Muscle of leg (tissue), 3 donors: ENCODE measurements at regions not wholly inside any gene's neighbourhood (a gene's known extent, or its start where the extent isn't known, plus 50 kb on each side); places are given as distances from the start of the nearest gene placed in this dataset.

ENCODE experiments used
- DNase-seq: peaks from one replicate; pipeline ENCODE4 v3.0.0; 2013
- H3K27ac ChIP-seq: one replicate; pipeline ENCODE4 v1.5.1; 2013; ENCODE audit warnings: mild to moderate bottlenecking, low read length, control low read depth
- H3K27me3 ChIP-seq: one replicate; pipeline ENCODE4 v1.6.1; 2013; ENCODE audit warnings: low read length; ENCODE audit not compliant: control insufficient read depth, insufficient read depth
- H3K36me3 ChIP-seq: one replicate; pipeline ENCODE4 v1.6.1; 2013; ENCODE audit warnings: low read length; ENCODE audit not compliant: control insufficient read depth, insufficient read depth
- H3K4me1 ChIP-seq: one replicate; pipeline ENCODE4 v1.6.1; 2013; ENCODE audit warnings: low read length; ENCODE audit not compliant: control insufficient read depth, insufficient read depth
- H3K4me3 ChIP-seq: one replicate; pipeline ENCODE4 v1.5.1; 2013; ENCODE audit warnings: low read length, control low read depth
- H3K9me3 ChIP-seq: replicated peaks from 2 replicates; pipeline ENCODE4 v1.6.1; 2013; ENCODE audit warnings: low read depth, low read length; ENCODE audit not compliant: control insufficient read depth
- WGBS: methylation state at CpG from one replicate; pipeline ENCODE4 v1.1.5; 2013; ENCODE audit warnings: missing lambda C conversion rate; ENCODE audit not compliant: insufficient coverage; 5-methylcytosine and 5-hydroxymethylcytosine counted together

- no peaks in the 10 kb centered on the region for H3K36me3 ChIP-seq
- DNase-seq, result no peak
- no peaks in the 10 kb centered on the region for H3K9me3 ChIP-seq
- H3K27me3 ChIP-seq, result peaks cover 20% of the 10 kb centered on the region
- no peak overlapping the region for H3K27ac ChIP-seq
- no peak overlapping the region for H3K4me3 ChIP-seq
- peaks cover 3% of the 10 kb centered on the region for H3K4me1 ChIP-seq
- WGBS, result 33% methylated on average over 1 of the region's 5 CpGs
Measured at GRCh38 chr17:33964344-33964979, 290.6 kb upstream of the CCL2 start.

DNA sequence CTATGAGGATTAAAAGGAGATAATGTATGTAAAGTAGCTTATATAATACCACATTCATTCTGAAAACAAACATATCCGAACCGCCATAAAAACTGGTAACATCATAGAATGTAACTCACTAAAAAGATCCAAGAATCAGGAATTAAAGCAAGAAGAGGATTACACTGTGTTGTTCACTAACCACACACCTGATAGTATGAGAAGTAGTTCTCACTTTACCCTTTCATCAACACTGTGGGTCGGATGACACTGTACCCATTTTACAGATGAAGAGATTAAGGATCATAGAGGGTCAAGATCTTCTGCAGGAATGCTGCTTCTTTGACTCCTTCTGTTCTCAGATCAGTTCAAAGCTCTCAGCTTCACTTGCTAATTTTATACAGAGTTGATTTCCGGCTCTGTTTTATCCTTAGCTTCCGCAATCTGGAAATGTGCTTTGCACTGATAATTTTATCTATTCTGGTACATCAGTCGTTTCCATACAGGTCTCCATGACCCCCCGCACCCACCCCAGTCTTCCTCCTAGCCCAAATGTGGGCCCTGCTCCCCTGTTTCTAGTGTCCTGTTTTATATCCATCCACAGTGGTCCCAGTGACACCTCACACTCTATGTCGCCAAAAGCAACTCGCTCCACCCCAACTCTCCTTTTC lies 288.6 kb upstream of the CCL2 start:
- no peaks in the 10 kb centered on the region for H3K9me3 ChIP-seq
- WGBS, result 71% methylated on average over 5 of the region's 9 CpGs
- H3K4me3 ChIP-seq, result no peak overlapping the region
- no peak for DNase-seq
- no peaks in the 10 kb centered on the region for H3K36me3 ChIP-seq
- H3K27ac ChIP-seq, result no peak overlapping the region
- peaks cover 33% of the 10 kb centered on the region for H3K27me3 ChIP-seq
- H3K4me1 ChIP-seq, result peaks cover 3% of the 10 kb centered on the region

DNA sequence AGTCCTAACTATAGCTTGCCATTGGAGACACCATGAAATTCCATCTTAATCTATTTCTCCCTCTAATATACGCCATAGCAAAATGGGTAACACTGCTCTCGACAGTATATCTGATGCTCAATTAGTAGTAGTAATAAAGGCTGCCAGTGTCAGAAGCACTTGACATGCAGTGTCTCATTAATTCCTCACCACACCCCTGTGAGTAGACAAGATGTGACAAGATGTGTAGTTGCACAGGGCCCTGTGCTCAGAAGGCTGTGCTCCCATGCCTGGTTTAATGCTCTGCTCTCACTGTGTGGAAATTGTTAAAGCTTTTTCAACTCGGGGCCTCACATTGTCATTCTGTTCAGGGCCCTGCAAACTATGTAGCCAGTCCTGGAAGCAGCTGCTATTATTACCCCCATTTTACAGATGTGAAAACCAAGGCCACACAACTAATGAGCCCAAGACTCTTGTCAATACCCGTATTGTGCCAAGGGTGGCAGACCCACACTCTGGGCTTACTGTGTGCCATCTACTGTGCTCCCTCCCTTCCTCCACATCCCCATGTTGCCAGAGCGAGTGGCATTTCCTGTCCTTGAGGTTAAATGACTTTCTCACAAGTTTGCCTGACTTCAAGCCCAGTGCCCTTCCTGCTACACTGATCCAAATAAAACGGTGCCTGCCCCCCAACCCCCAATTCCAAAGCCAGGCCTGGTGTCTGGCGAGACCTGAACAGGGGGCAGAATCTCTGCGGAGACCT lies 287.3 kb upstream of the CCL2 start:
- peaks cover 30% of the 10 kb centered on the region for H3K27me3 ChIP-seq
- no peak overlapping the region for H3K27ac ChIP-seq
- H3K4me1 ChIP-seq, result peaks cover 3% of the 10 kb centered on the region
- no peak overlapping the region for H3K4me3 ChIP-seq
- DNase-seq, result no peak
- WGBS, result 61% methylated on average over 6 of the region's 8 CpGs
- no peaks in the 10 kb centered on the region for H3K36me3 ChIP-seq
- H3K9me3 ChIP-seq, result no peaks in the 10 kb centered on the region

DNA sequence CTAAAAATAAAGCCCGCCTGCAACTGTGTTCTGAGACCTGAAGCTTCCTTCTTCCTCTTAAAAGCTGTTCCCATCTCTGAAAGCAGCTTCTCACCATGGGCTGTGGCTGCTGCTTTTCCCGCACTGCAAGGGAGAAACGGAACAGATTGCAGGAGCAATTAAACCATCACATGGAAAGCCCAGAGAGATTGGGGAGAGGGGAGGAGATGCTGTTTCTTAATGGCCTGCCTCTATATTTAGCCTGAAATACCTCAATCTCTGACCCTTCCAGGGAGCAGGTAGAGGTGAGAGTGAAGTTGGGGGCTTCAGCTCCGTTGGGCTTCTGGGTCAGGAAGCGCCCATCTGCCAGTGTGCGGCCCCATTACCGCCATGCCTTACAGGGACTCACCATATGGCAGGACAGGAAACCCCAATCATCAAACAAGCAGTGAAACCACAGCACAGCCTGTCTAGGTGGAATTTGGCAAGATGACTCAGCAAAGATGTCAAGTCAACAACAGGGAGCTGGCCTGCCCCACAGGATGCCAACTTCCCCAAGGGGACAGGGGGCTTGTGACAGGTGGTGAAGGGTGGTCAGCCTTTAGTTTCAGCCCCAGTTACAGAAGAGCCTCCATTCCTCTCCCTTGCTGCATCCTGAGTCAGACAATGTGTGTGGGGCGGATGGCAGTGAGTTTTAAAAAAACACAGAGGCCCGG lies 286.6 kb upstream of the CCL2 start:
- DNase-seq, result no peak
- 60% methylated on average over 2 of the region's 9 CpGs for WGBS
- peaks cover 30% of the 10 kb centered on the region for H3K27me3 ChIP-seq
- H3K36me3 ChIP-seq, result no peaks in the 10 kb centered on the region
- no peak overlapping the region for H3K4me3 ChIP-seq
- no peak overlapping the region for H3K27ac ChIP-seq
- no peaks in the 10 kb centered on the region for H3K9me3 ChIP-seq
- peaks cover 3% of the 10 kb centered on the region for H3K4me1 ChIP-seq

GRCh38 chr17:33970279-33970678 lies 284.8 kb upstream of the CCL2 start:
- H3K9me3 ChIP-seq, result no peaks in the 10 kb centered on the region
- no peak overlapping the region for H3K4me3 ChIP-seq
- no peaks in the 10 kb centered on the region for H3K36me3 ChIP-seq
- 67% methylated on average over 4 of the region's 5 CpGs for WGBS
- no peaks in the 10 kb centered on the region for H3K4me1 ChIP-seq
- H3K27ac ChIP-seq, result no peak overlapping the region
- no peak for DNase-seq
- peaks cover 36% of the 10 kb centered on the region for H3K27me3 ChIP-seq

DNA sequence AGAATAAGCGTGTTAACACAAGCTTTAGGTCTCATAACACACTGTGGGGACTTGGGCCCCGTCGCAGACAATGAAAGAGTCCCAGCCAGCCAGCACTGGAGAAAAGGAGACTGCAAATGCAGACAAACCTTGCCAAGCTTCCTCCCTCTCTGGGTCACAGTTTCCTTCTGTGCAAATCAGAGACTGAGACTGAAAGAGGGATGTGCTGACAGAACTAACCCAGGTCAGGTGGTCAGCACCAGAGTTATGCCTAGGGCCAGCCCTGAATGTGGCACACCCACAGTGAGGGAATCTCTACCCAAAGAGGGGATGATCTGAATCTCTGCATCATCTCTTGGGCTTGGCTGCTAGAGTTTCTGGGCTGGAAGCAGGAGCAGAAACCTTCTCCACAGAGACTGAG lies 282.3 kb upstream of the CCL2 start:
- H3K4me3 ChIP-seq, result no peak overlapping the region
- peaks cover 30% of the 10 kb centered on the region for H3K27me3 ChIP-seq
- DNase-seq, result no peak
- H3K27ac ChIP-seq, result no peak overlapping the region
- H3K36me3 ChIP-seq, result no peaks in the 10 kb centered on the region
- no peaks in the 10 kb centered on the region for H3K9me3 ChIP-seq
- 24% methylated on average over 3 of the region's 3 CpGs for WGBS
- peaks cover 15% of the 10 kb centered on the region for H3K4me1 ChIP-seq

- H3K36me3 ChIP-seq, result no peaks in the 10 kb centered on the region
- no peak for DNase-seq
- WGBS, result 25% methylated on average over 1 of the region's 5 CpGs
- H3K4me3 ChIP-seq, result no peak overlapping the region
- H3K4me1 ChIP-seq, result peaks cover 22% of the 10 kb centered on the region
- H3K9me3 ChIP-seq, result no peaks in the 10 kb centered on the region
- H3K27ac ChIP-seq, result no peak overlapping the region
- H3K27me3 ChIP-seq, result peaks cover 24% of the 10 kb centered on the region
Measured at GRCh38 chr17:33973491-33973890, 281.6 kb upstream of the CCL2 start.

- WGBS, result no CpG with 5 or more reads among the region's 3 CpGs
- H3K4me1 ChIP-seq, result peaks cover 29% of the 10 kb centered on the region
- DNase-seq, result no peak
- no peak overlapping the region for H3K27ac ChIP-seq
- H3K4me3 ChIP-seq, result no peak overlapping the region
- H3K27me3 ChIP-seq, result peaks cover 21% of the 10 kb centered on the region
- H3K36me3 ChIP-seq, result no peaks in the 10 kb centered on the region
- H3K9me3 ChIP-seq, result no peaks in the 10 kb centered on the region
Measured at GRCh38 chr17:33974276-33974675, 280.8 kb upstream of the CCL2 start.

GRCh38 chr17:33976831-33977230 lies 278.3 kb upstream of the CCL2 start:
- Histone ChIP-seq H3K4me3 (no peak overlapping the region), H3K27me3 (peaks cover 9% of the 10 kb centered on the region), H3K36me3 (no peaks in the 10 kb centered on the region), H3K9me3 (no peaks in the 10 kb centered on the region), H3K27ac (no peak overlapping the region), H3K4me1 (peaks cover 30% of the 10 kb centered on the region)
- peak; percentile 51 for DNase-seq
- WGBS, result 23% methylated on average over 3 of the region's 8 CpGs
